HG03280 (cell line): ENCODE measurements at regions not wholly inside any gene's neighbourhood (a gene's known extent, or its start where the extent isn't known, plus 50 kb on each side); places are given as distances from the start of the nearest gene placed in this dataset.

ENCODE experiments used
- ATAC-seq: cut with Tn5 transposase; IDR thresholded peaks from one replicate; pipeline ENCODE4 v1.9.1; 2021; ENCODE audit warnings: mild to moderate bottlenecking, moderate library complexity; ENCODE audit not compliant: unreplicated experiment

GRCh38 chr2:146143971-146144370 lies 1624.1 kb upstream of the ZEB2 start:
- ATAC-seq: no peak

GRCh38 chr2:146138820-146139219 lies 1618.9 kb upstream of the ZEB2 start:
- ATAC-seq: no peak

- no peak for ATAC-seq
Observed at GRCh38 chr2:146135245-146135644, 1615.3 kb upstream of the ZEB2 start.

DNA sequence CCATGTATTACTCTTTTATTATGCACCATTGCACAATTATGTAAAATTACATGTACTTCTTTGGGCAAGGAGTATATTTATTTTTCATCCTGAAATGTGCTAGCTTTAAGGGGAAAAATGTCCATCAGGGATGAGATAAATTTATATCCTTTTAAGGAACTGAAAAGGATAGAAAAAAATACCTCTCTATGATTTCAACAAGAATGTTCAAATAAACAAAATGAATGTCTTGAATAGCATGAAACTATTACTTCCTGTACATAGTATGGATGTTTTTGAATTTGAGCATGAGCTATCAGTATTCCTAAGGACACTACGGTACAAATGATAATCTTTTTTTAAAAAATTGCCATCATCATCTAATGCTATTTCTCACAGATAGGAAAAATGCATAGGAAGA lies 1611.9 kb upstream of the ZEB2 start:
- ATAC-seq: no peak

GRCh38 chr2:146131048-146131447 lies 1611.1 kb upstream of the ZEB2 start:
- ATAC-seq: no peak

GRCh38 chr2:146130290-146130689 lies 1610.4 kb upstream of the ZEB2 start:
- no peak for ATAC-seq

- ATAC-seq: no peak
Observed at GRCh38 chr2:146129231-146129630, 1609.3 kb upstream of the ZEB2 start.

DNA sequence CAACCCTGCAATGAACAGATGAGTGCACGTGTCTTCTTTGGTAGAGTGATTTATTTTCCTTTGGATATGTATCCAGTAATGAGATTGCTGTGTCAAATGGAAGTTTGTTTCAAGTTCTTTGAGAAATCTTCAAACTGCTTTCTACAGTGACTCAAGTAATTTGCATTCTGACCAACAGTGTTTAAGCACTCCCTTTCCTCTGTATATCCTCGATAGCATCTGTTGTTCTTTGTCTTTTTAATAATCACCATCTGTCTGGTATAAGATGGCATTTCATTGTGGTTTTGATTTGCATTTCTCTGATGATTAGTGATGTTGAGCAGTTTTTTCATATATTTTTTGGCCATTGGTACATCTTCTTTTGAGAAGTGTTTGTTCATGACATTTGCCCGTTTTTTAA lies 1608.3 kb upstream of the ZEB2 start:
- no peak for ATAC-seq

- no peak for ATAC-seq
Observed at GRCh38 chr2:146125551-146125950, 1605.6 kb upstream of the ZEB2 start.

GRCh38 chr2:146124741-146125140 lies 1604.8 kb upstream of the ZEB2 start:
- no peak for ATAC-seq

DNA sequence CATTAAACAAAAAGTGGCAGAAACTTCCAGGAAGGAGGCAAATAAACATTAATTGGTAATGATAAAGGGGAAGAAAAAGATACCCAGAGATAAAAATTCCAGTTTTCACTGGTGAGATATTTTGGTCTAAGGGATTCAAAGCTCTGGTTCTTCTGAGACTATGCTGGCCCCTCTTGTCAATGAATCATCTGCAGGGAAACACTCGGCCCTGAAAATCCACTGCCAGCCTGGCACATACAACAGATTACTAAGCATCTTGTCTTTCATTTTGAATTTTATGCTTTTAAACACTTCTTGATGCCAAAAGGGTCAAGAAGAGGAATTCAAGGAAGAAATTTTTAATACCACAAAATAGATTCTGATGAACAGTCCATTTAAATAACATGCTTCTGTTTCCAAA lies 1603.8 kb upstream of the ZEB2 start:
- ATAC-seq: no peak

- no peak for ATAC-seq
Observed at GRCh38 chr2:146123256-146123655, 1603.3 kb upstream of the ZEB2 start.

DNA sequence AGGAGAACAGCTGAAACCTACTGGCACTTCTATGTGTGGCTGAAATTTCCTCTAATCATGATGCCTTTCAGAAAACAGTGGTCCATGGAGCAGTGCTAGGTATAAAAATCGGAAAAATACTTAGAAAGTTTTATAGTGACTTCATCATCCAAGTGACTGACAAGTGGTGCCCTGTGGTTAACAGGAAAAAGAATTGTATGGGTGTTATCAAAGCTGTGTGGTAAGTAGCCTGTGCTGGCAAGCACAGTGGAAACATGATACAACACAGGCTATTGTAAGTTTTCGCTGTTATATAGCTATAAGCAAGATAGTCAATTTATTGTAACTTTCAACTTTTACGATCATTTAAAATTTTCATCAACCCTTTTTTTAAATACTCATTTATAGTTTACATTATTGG lies 1599.7 kb upstream of the ZEB2 start:
- ATAC-seq: no peak

DNA sequence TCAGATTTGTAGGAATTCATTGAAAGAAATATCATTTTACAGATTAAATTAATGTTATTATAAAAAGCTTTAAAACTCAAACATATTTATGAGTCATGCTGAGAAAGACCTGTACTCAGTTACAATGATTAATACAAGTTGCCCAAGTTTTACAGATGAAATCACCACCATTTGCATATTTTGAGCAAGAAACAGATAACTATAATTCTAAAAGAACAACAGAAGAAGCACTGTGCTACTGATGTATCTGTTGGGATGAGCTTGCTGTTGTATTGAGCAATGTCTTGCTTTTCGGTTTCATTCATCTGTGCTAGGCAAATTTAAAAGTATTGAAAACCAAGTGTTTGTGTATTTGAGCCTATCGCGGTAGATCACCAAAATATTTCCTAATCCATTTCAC lies 1589.1 kb upstream of the ZEB2 start:
- no peak for ATAC-seq

- no peak for ATAC-seq
Observed at GRCh38 chr2:146094185-146094584, 1574.3 kb upstream of the ZEB2 start.

DNA sequence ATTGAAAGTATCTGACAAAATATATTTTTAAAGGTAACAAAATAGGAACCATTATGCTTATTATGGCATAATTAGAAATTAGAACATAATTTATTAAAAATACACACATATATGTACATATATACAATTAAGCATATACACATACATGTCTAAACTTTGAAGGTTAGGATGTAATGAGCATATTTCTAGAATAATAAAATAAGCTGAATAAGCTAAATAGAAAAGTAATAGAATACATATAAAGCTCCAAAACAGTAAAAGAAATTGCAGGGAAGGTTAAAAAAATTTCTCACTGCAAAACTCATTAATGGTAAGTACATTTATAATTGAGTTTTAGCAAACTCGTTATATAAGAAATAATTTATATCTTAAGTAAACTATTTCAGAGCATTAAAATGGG lies 1561.5 kb upstream of the ZEB2 start:
- no peak for ATAC-seq

DNA sequence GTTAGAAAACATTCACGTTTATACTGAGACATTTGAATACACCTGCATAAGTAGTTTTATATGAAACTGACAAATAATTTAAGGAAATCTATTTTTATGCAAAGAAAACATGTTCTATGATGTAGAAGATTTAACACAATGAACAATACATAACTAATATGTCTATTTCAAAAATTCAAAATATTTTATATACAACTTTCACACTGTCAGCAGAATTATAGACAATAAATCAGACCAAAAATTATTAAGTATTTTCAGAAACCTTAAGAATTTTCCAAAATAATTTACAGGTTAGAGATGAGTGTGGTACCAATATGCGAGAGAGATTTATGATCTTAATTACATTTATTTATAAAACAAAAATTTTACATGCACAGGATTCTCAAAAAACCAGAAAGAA lies 1561.0 kb upstream of the ZEB2 start:
- ATAC-seq: no peak

DNA sequence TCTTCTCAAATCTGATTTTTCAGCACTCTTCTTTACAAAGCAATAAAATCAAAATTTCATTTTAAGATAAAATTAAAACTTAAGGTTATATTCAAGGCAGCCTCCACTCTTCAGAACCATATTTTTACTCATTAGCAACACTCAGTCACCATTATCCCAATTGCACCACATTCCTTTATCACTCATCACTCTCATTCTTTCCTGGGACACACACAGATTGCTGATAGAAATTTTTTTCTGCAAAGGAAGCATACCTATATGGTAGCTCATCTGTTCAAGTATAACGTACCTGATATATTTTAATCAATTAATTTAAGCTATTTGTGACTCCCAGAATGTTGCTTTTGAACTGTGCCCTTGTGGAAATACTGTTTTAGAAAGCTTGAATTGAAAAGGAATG lies 1559.3 kb upstream of the ZEB2 start:
- ATAC-seq: no peak

DNA sequence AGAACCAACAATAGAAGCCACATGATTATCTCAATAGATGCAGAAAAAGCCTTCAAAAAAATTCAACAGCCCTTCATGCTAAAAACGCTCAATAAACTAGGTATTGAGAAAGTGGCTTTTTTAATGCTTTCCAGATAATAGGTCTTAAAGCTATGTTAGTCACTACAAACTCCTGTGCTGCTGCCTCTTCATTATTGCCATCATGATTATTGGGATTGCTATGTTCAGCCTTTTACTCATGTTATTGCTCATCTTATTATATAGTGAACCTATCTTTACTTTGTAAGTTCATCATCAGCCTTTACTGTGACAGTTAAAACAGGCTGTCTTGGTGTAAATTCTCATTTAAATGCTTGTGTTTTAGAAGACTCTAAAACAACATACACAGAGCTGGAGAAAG lies 1557.2 kb upstream of the ZEB2 start:
- no peak for ATAC-seq

GRCh38 chr2:146068051-146068450 lies 1548.1 kb upstream of the ZEB2 start:
- no peak for ATAC-seq

DNA sequence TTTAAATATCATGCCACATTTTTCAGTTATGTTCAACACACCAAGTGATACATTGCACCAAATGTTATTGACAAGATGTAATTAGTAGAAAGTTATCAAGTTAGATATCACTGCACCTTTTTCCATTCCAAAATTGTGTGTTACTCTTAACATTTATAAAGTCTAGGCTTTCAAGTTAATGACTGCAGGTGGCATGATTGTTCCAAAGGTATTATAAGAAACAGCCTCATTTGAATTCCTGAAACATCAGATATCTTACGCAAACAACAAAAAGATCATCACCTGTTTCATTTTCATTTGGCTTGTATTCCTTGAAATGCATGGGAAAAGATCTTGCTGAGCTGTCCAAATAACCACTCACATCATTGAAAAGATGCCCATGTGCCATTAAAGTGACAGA lies 1528.2 kb upstream of the ZEB2 start:
- ATAC-seq: no peak

DNA sequence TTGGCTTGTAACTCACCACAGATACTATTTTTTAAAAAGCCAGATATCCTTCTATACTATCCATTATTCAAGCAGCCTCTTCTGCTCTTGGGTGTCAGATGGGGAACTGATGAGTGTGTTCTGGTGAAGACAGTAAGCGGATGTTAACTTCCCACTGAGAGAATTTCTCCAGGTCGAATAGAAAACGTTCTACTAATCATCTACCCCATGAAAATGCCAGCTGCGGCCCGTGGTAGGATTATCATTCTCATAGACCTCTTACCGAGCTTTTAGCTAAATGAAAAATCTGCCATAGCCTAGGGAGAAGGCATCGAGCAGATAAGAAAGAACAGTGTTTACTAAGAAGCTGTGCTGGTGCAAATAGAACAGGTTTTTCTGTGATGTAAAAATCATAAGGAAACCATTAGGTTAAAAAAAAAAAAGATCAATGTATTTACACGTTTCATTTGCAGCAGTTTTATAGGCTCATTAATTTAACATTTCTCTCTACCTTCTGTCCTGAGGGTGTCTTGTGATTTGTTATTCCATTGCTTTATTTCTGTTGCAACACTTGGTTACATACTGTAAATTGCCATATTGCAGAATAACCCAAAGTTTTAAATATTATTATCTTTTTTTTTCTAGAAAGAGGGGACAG lies 1521.5 kb upstream of the ZEB2 start:
- ATAC-seq: no peak

DNA sequence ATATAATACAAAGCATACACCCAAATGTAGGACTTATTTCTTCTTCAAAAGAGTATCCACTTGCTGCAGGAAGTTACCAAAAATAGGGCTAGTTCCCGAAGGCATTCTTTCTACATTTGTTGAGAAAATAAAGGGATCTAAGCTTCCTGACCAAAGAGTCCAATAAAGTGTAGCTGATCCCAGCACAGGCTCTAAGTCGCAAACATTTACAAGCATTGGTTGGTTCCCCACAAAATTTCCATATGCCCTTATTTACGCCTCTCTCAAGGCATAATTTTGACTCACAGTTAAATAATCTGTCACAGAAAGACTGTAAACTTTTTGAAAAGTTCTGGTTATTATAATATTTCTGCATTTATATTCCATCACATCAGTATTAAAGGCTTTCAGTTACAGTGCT lies 1520.1 kb upstream of the ZEB2 start:
- no peak for ATAC-seq

DNA sequence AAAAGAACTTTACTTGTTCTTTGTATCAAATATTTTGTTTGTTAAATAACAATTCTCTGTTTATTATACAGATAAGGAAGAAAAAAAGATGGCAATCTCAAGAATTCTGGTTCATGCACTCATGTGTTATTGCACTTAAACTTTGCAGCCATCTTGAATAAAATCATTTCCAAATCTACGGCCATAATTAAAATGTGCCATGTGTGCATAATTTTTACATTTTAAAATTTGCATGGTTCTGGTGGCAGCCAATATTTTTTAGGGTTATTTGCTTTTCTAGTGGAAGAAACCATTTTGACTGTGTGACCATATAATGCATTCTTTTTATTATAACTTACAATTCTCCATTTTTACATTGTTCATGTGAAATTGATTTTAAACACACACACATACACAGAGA lies 1518.1 kb upstream of the ZEB2 start:
- ATAC-seq: no peak
